Astrocyte (in vitro differentiated cells and primary cell): ENCODE measurements at regions not wholly inside any gene's neighbourhood (a gene's known extent, or its start where the extent isn't known, plus 50 kb on each side); places are given as distances from the start of the nearest gene placed in this dataset.
A peak's percentile ranks its signal among the peaks of the same experiment; 100 is the strongest.

Experiments used
- DNase-seq: peaks from one replicate; pipeline ENCODE4 v3.0.0-alpha.2; 2010; ENCODE audit warnings: low read depth
- FAIRE-seq: peaks from 2 replicates; lab custom pipeline; 2011; peaks lifted over from hg19 to GRCh38; lab: Jason Lieb, UNC
- H2AFZ ChIP-seq: 2 replicates; pipeline ENCODE4 v1.6.0; 2012; ENCODE audit warnings: low read depth, low read length, inconsistent platforms
- H3K27ac ChIP-seq: 2 replicates; pipeline ENCODE4 v1.5.1; 2011; ENCODE audit warnings: low read depth, low read length, inconsistent platforms
- H3K27me3 ChIP-seq: 2 replicates; pipeline ENCODE4 v1.6.0; 2011; ENCODE audit warnings: low read length, inconsistent platforms; ENCODE audit not compliant: insufficient read depth
- H3K36me3 ChIP-seq: 2 replicates; pipeline ENCODE4 v1.5.1; 2011; ENCODE audit warnings: low read length, inconsistent platforms; ENCODE audit not compliant: insufficient read depth
- H3K4me1 ChIP-seq: 2 replicates; pipeline ENCODE4 v1.5.1; 2011; ENCODE audit warnings: low read length, inconsistent platforms; ENCODE audit not compliant: insufficient read depth
- H3K4me2 ChIP-seq: 2 replicates; pipeline ENCODE4 v1.6.0; 2012; ENCODE audit warnings: low read length, inconsistent platforms
- H3K4me3 ChIP-seq: 2 replicates; pipeline ENCODE4 v1.5.1; 2011; ENCODE audit warnings: low read depth, mild to moderate bottlenecking, low read length, inconsistent platforms; ENCODE audit not compliant: insufficient read depth
- H3K79me2 ChIP-seq: 2 replicates; pipeline ENCODE4 v1.6.0; 2012; ENCODE audit warnings: mild to moderate bottlenecking, low read length, inconsistent platforms; ENCODE audit not compliant: insufficient read depth
- H3K9ac ChIP-seq: 2 replicates; pipeline ENCODE4 v1.6.0; 2012; ENCODE audit warnings: mild to moderate bottlenecking, low read length, inconsistent platforms
- H3K9me3 ChIP-seq: 2 replicates; pipeline ENCODE4 v1.5.1; 2012; ENCODE audit warnings: low read depth, mild to moderate bottlenecking, low read length, inconsistent platforms; ENCODE audit not compliant: insufficient read depth
- H4K20me1 ChIP-seq: 2 replicates; pipeline ENCODE4 v1.6.0; 2012; ENCODE audit warnings: low read length, inconsistent platforms; ENCODE audit not compliant: insufficient read depth
- H3K27ac Mint-ChIP-seq: one replicate; pipeline ENCODE4 v1.8.0; 2021; ENCODE audit warnings: mild to moderate bottlenecking, mixed read lengths; ENCODE audit not compliant: unreplicated experiment
- H3K27me3 Mint-ChIP-seq: one replicate; pipeline ENCODE4 v1.8.0; 2021; ENCODE audit warnings: low read depth, mixed read lengths; ENCODE audit not compliant: unreplicated experiment
- H3K36me3 Mint-ChIP-seq: one replicate; pipeline ENCODE4 v1.8.0; 2021; ENCODE audit warnings: low read depth, mixed read lengths; ENCODE audit not compliant: unreplicated experiment
- H3K4me1 Mint-ChIP-seq: one replicate; pipeline ENCODE4 v1.8.0; 2021; ENCODE audit warnings: low read depth, mixed read lengths; ENCODE audit not compliant: unreplicated experiment
- H3K4me3 Mint-ChIP-seq: one replicate; pipeline ENCODE4 v1.8.0; 2021; ENCODE audit warnings: mild to moderate bottlenecking, moderate library complexity, mixed read lengths; ENCODE audit not compliant: unreplicated experiment
- H3K9me3 Mint-ChIP-seq: one replicate; pipeline ENCODE4 v1.8.0; 2021; ENCODE audit warnings: mild to moderate bottlenecking, mixed read lengths; ENCODE audit not compliant: unreplicated experiment
- EZH2 ChIP-seq: IDR thresholded peaks from 2 replicates; pipeline ENCODE4 v1.6.1; 2012; ENCODE audit warnings: mild to moderate bottlenecking, low read length, inconsistent platforms; ENCODE audit not compliant: insufficient read depth
- TF ChIP-seq, protein P1 (sequence below): IDR thresholded peaks from 2 replicates; pipeline ENCODE4 v1.5.1; 2011; ENCODE audit warnings: low read depth, mild to moderate bottlenecking, inconsistent platforms, low read length, moderate library complexity; ENCODE audit not compliant: insufficient read depth

DNA sequence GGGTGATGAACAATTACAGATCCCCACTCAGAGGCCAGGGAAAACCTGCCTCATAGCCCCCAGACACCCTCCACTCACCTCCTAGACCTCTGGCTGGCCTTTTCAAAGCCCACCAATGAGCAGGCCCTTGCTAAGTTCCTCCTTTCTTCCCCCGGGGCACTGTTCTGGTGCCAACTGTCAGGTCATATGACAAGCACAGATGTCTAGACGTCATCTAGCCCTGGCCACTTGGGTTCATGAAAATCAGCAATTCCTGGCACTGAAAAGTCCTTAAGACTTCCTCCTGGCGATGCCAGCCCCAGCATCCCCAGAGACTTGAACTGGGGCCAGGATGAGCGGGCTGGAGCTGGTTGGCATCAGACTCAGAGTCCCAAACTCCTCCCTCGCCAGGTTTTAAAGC lies 115.6 kb upstream of the NALF2 start:
- TF ChIP-seq, protein P1, sequence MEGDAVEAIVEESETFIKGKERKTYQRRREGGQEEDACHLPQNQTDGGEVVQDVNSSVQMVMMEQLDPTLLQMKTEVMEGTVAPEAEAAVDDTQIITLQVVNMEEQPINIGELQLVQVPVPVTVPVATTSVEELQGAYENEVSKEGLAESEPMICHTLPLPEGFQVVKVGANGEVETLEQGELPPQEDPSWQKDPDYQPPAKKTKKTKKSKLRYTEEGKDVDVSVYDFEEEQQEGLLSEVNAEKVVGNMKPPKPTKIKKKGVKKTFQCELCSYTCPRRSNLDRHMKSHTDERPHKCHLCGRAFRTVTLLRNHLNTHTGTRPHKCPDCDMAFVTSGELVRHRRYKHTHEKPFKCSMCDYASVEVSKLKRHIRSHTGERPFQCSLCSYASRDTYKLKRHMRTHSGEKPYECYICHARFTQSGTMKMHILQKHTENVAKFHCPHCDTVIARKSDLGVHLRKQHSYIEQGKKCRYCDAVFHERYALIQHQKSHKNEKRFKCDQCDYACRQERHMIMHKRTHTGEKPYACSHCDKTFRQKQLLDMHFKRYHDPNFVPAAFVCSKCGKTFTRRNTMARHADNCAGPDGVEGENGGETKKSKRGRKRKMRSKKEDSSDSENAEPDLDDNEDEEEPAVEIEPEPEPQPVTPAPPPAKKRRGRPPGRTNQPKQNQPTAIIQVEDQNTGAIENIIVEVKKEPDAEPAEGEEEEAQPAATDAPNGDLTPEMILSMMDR = no peak
- no peak for TF ChIP-seq EZH2
- Histone ChIP-seq H4K20me1 (no peaks in the 10 kb centered on the region), H3K27ac (no peak overlapping the region), H3K79me2 (no peaks in the 10 kb centered on the region), H3K27me3 (no peaks in the 10 kb centered on the region), H3K4me3 (no peak overlapping the region), H3K9me3 (no peaks in the 10 kb centered on the region), H3K4me1 (no peaks in the 10 kb centered on the region), H2AFZ (no peak overlapping the region), H3K9ac (no peak overlapping the region), H3K4me2 (no peak overlapping the region), H3K36me3 (no peaks in the 10 kb centered on the region)
- no peak for FAIRE-seq
- H3K4me1 Mint-ChIP-seq = no peaks in the 10 kb centered on the region
- H3K9me3 Mint-ChIP-seq = peaks cover 1% of the 10 kb centered on the region
- no peak overlapping the region for H3K27ac Mint-ChIP-seq
- peaks cover 41% of the 10 kb centered on the region for H3K27me3 Mint-ChIP-seq
- H3K4me3 Mint-ChIP-seq = no peak overlapping the region
- no peak for DNase-seq
- no peaks in the 10 kb centered on the region for H3K36me3 Mint-ChIP-seq

GRCh38 chrX:69387567-69388487 lies 116.3 kb upstream of the NALF2 start:
- H3K4me2 ChIP-seq = no peak overlapping the region
- H3K4me1 Mint-ChIP-seq = no peaks in the 10 kb centered on the region
- no peak for TF ChIP-seq EZH2
- TF ChIP-seq, protein P1 = peak; percentile 32
- H4K20me1 ChIP-seq = no peaks in the 10 kb centered on the region
- no peak overlapping the region for H3K4me3 ChIP-seq
- no peak overlapping the region for H2AFZ ChIP-seq
- H3K36me3 Mint-ChIP-seq = no peaks in the 10 kb centered on the region
- H3K4me3 Mint-ChIP-seq = no peak overlapping the region
- no peaks in the 10 kb centered on the region for H3K9me3 ChIP-seq
- H3K4me1 ChIP-seq = no peaks in the 10 kb centered on the region
- H3K9ac ChIP-seq = no peak overlapping the region
- H3K36me3 ChIP-seq = no peaks in the 10 kb centered on the region
- peaks cover 43% of the 10 kb centered on the region for H3K27me3 Mint-ChIP-seq
- peaks cover 1% of the 10 kb centered on the region for H3K9me3 Mint-ChIP-seq
- no peaks in the 10 kb centered on the region for H3K27me3 ChIP-seq
- DNase-seq (no peak), FAIRE-seq (peak; percentile 92)
- H3K27ac Mint-ChIP-seq = no peak overlapping the region
- no peak overlapping the region for H3K27ac ChIP-seq
- H3K79me2 ChIP-seq = no peaks in the 10 kb centered on the region

DNA sequence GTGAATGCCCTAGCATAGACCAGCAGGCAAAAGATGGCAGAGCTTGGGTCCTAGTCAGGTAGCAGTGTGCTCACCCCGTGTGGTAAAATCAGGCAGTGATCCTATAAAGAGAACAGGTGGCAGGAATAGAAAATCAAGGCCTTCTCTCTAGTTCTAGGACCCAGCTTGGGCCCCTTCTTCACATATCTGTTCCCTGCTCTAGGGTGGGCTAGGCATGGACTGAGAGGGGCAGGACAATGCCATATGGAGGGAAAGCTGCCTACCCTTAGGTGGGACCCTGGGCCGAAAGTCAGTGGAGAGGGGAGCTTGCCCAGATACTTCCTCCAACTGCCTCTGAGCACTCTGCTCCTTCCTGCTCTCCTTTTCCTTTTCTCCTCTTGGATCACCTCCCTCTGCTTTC lies 117.4 kb upstream of the NALF2 start:
- Histone ChIP-seq H3K4me3 (no peak overlapping the region), H3K9me3 (no peaks in the 10 kb centered on the region), H3K9ac (no peak overlapping the region), H3K27me3 (no peaks in the 10 kb centered on the region), H3K79me2 (no peaks in the 10 kb centered on the region), H3K27ac (no peak overlapping the region), H3K36me3 (no peaks in the 10 kb centered on the region), H2AFZ (no peak overlapping the region), H3K4me1 (no peaks in the 10 kb centered on the region), H4K20me1 (no peaks in the 10 kb centered on the region), H3K4me2 (no peak overlapping the region)
- DNase-seq = no peak
- no peak for FAIRE-seq
- Mint-ChIP-seq H3K9me3 (peaks cover 1% of the 10 kb centered on the region), H3K36me3 (no peaks in the 10 kb centered on the region), H3K27ac (no peak overlapping the region), H3K27me3 (peaks cover 47% of the 10 kb centered on the region), H3K4me3 (no peak overlapping the region), H3K4me1 (no peaks in the 10 kb centered on the region)
- no peak for TF ChIP-seq EZH2
- TF ChIP-seq, protein P1 = no peak
